Testis (tissue), 2 donors: ENCODE measurements at regions not wholly inside any gene's neighbourhood (a gene's known extent, or its start where the extent isn't known, plus 50 kb on each side); places are given as distances from the start of the nearest gene placed in this dataset.

Source experiments
- DNase-seq: peaks from one replicate; pipeline ENCODE4 v3.0.0-alpha.2; 2019
- H3K27ac ChIP-seq, 2 donors: fragments of 200-600 bp; sonication (generic); one replicate each; pipeline ENCODE4 v1.5.1; 2019
- H3K27me3 ChIP-seq: fragments of 200-600 bp; sonication (generic); one replicate; pipeline ENCODE4 v1.5.1; 2019
- H3K36me3 ChIP-seq: fragments of 200-600 bp; sonication (generic); one replicate; pipeline ENCODE4 v1.5.1; 2017; ENCODE audit warnings: low read depth; ENCODE audit errors: missing control alignments
- H3K4me1 ChIP-seq: fragments of 200-600 bp; sonication (generic); one replicate; pipeline ENCODE4 v1.5.1; 2019
- H3K4me3 ChIP-seq, 2 donors: fragments of 200-600 bp; sonication (generic); one replicate each; pipeline ENCODE4 v1.5.1; 2017 to 2019
- H3K9me3 ChIP-seq: fragments of 200-600 bp; sonication (generic); one replicate; pipeline ENCODE4 v1.5.1; 2017
- CTCF ChIP-seq, 3 experiments: fragments of 450-650 bp in 2 of 3; fragments of 200-600 bp in 1 of 3; sonication (generic) in 1 of 3; IDR thresholded peaks; one replicate each; pipeline ENCODE4 v1.5.1; 2016 to 2019; ENCODE audit warnings: antibody characterized with exemption in 3 of 3, mild to moderate bottlenecking in 2 of 3, moderate library complexity in 1 of 3
- POLR2A ChIP-seq: fragments of 450-650 bp; IDR thresholded peaks from one replicate; pipeline ENCODE4 v1.6.1; 2017; ENCODE audit warnings: antibody characterized with exemption, mild to moderate bottlenecking, moderate library complexity
- WGBS, 2 donors: methylation state at CpG; one replicate each; pipeline ENCODE4 v1.1.5; 2018; 5-methylcytosine and 5-hydroxymethylcytosine counted together
- intact Hi-C: fragments of 100-400 bp; cut with DNase I; formaldehyde crosslinking; loops from one replicate; pipeline ENCODE4 v1.15.1; 2023; ENCODE audit warnings: low total_unique reads

- 87 to 97% methylated on average over 2 of the region's 2 CpGs for WGBS, 2 donors
- no peaks in the 10 kb centered on the region for H3K36me3 ChIP-seq
- DNase-seq, result no peak
Observed at GRCh38 chr10:44684661-44685060, 226.5 kb upstream of the TMEM72 start.

GRCh38 chr10:44685220-44685619, 225.9 kb upstream of the TMEM72 start:
- intact Hi-C loops, result no loop called here
- WGBS, 2 donors, result 59 to 63% methylated on average over 6 of the region's 6 CpGs
- TF ChIP-seq POLR2A (no peak), CTCF (IDR thresholded peaks at IDR 0.05) (no peak)
- Histone ChIP-seq H3K27me3 (no peaks in the 10 kb centered on the region), H3K27ac (no peak overlapping the region), H3K4me3 (no peak overlapping the region), H3K9me3 (no peaks in the 10 kb centered on the region), H3K36me3 (no peaks in the 10 kb centered on the region), H3K4me1 (no peaks in the 10 kb centered on the region)
- DNase-seq, result no peak

More at GRCh38 chr10:44684661-44685060, 226.5 kb upstream of the TMEM72 start:
- no peak for TF ChIP-seq POLR2A
- no peak for TF ChIP-seq CTCF (IDR thresholded peaks at IDR 0.05)
- no peaks in the 10 kb centered on the region for H3K4me1 ChIP-seq
- no peak overlapping the region for H3K27ac ChIP-seq
- no peak overlapping the region for H3K4me3 ChIP-seq
- no peaks in the 10 kb centered on the region for H3K27me3 ChIP-seq
- no peaks in the 10 kb centered on the region for H3K9me3 ChIP-seq
- intact Hi-C loops, result loop anchor here (5.0 kb wide), 1 partner anchor 83 kb away; no protein-coding TSS in a partner anchor

GRCh38 chr10:44685747-44686146, 225.4 kb upstream of the TMEM72 start:
- DNase-seq, result no peak
- H3K4me1 ChIP-seq, result no peaks in the 10 kb centered on the region
- H3K27me3 ChIP-seq, result no peaks in the 10 kb centered on the region
- H3K27ac ChIP-seq, result no peak overlapping the region
- TF ChIP-seq CTCF (IDR thresholded peaks at IDR 0.05) (no peak), POLR2A (no peak)
- no peaks in the 10 kb centered on the region for H3K36me3 ChIP-seq
- no peak overlapping the region for H3K4me3 ChIP-seq
- no peaks in the 10 kb centered on the region for H3K9me3 ChIP-seq
- WGBS, 2 donors, result 84 to 86% methylated on average over 2 of the region's 2 CpGs
- intact Hi-C loops, result no loop called here

- no peak for TF ChIP-seq POLR2A
- no peak for TF ChIP-seq CTCF (IDR thresholded peaks at IDR 0.05)
- Histone ChIP-seq H3K27ac (no peak overlapping the region), H3K9me3 (no peaks in the 10 kb centered on the region), H3K36me3 (no peaks in the 10 kb centered on the region), H3K27me3 (no peaks in the 10 kb centered on the region), H3K4me1 (no peaks in the 10 kb centered on the region), H3K4me3 (no peak overlapping the region)
- intact Hi-C loops, result no loop called here
- DNase-seq, result no peak
- WGBS, 2 donors, result 89 to 97% methylated on average over 2 of the region's 2 CpGs
Observed at GRCh38 chr10:44689368-44689767, 221.8 kb upstream of the TMEM72 start.

GRCh38 chr10:44696496-44696895, 214.6 kb upstream of the TMEM72 start:
- peak overlapping the region in 1 of 2 donors; percentile 5 for H3K27ac ChIP-seq
- TF ChIP-seq CTCF (IDR thresholded peaks at IDR 0.05), result no peak
- TF ChIP-seq POLR2A, result no peak
- WGBS, 2 donors, result 58 to 65% methylated on average over 6 of the region's 6 CpGs
- no peaks in the 10 kb centered on the region for H3K4me1 ChIP-seq
- no peaks in the 10 kb centered on the region for H3K36me3 ChIP-seq
- peak; percentile 17 for DNase-seq
- H3K4me3 ChIP-seq, result no peak overlapping the region
- intact Hi-C loops, result no loop called here
- no peaks in the 10 kb centered on the region for H3K9me3 ChIP-seq
- H3K27me3 ChIP-seq, result no peaks in the 10 kb centered on the region
